HepG2 (cell line): ENCODE measurements at regions not wholly inside any gene's neighbourhood (a gene's known extent, or its start where the extent isn't known, plus 50 kb on each side); places are given as distances from the start of the nearest gene placed in this dataset.

ENCODE experiments used
- ATAC-seq: fragments of 200-7000 bp; cut with Tn5 transposase; 3 replicates; pipeline ENCODE4 v1.9.1; 2020; ENCODE audit warnings: mild to moderate bottlenecking, moderate library complexity
- BruUV-seq: library from RNA; stranded (reverse); fragments of 400-500 nt; replicated peaks from 2 replicates; lab custom pipeline; 2021; lab: Mats Ljungman, UMichigan
- CTCF ChIA-PET: fragments of 300-600 bp; formaldehyde crosslinking; extraction: SDS; loops from one replicate; lab custom pipeline; 2021; ENCODE audit warnings: low total read pairs, inconsistent platforms, low intra/inter-chr PET ratio; lab: Yijun Ruan, JAX
- POLR2A ChIA-PET: fragments of 350-600 bp; sonication (Branson Sonifier 250); formaldehyde crosslinking; loops from one replicate; lab custom pipeline; 2020; ENCODE audit warnings: antibody characterized with exemption, inconsistent platforms; lab: Yijun Ruan, JAX
- DNase-seq: peaks from one replicate; pipeline ENCODE4 v3.0.0-alpha.2; 2015; ENCODE audit warnings: low spot score
- FAIRE-seq: peaks from 3 replicates; lab custom pipeline; 2011; peaks lifted over from hg19 to GRCh38; lab: Jason Lieb, UNC
- H2AFZ ChIP-seq: one replicate; pipeline ENCODE4 v1.6.1; 2011; ENCODE audit warnings: low read length, inconsistent platforms
- H3K27ac ChIP-seq: fragments of 300-600 bp; 3 replicates; pipeline ENCODE4 v1.8.0; 2011; ENCODE audit warnings: mixed run types, mild to moderate bottlenecking, mixed read lengths, low read length, inconsistent platforms; ENCODE audit not compliant: insufficient read depth; ENCODE audit errors: extremely low read length
- H3K27me3 ChIP-seq, 2 experiments: fragments of 200-600 bp in 1 of 2; 2 replicates in 1 of 2; 3 replicates in 1 of 2; pipeline versions ENCODE4 v1.6.0 to v1.8.0; 2011; ENCODE audit warnings: low read length in 2 of 2, mild to moderate bottlenecking in 2 of 2, moderate library complexity in 2 of 2, inconsistent platforms in 1 of 2; ENCODE audit not compliant: insufficient read depth in 2 of 2, control insufficient read depth in 1 of 2
- H3K36me3 ChIP-seq, 2 experiments: fragments of 200-600 bp in 1 of 2; replicated peaks in 1 of 2; 2 replicates in 1 of 2; 3 replicates in 1 of 2; pipeline versions ENCODE4 v1.5.1 to v1.8.0; 2011; ENCODE audit warnings: low read length in 2 of 2, inconsistent platforms in 1 of 2; ENCODE audit not compliant: insufficient read depth in 2 of 2, control insufficient read depth in 1 of 2
- H3K4me1 ChIP-seq: 2 replicates; pipeline ENCODE4 v1.5.1; 2012; ENCODE audit warnings: low read length, inconsistent platforms; ENCODE audit not compliant: insufficient read depth
- H3K4me2 ChIP-seq: 2 replicates; pipeline ENCODE4 v1.6.0; 2011; ENCODE audit warnings: low read depth, low read length, inconsistent platforms
- H3K4me3 ChIP-seq, 3 experiments: fragments of 200-600 bp in 1 of 3; sonication (generic), shearing (Covaris generic) in 1 of 3; replicated peaks in 1 of 3; 2 replicates each; pipeline ENCODE4 v1.5.1; 2011 to 2016; ENCODE audit warnings: low read length in 3 of 3, inconsistent platforms in 2 of 3, low read depth in 2 of 3, mild to moderate bottlenecking in 2 of 3, control low read depth in 1 of 3, mixed read lengths in 1 of 3; ENCODE audit not compliant: insufficient read depth in 1 of 3
- H3K79me2 ChIP-seq: one replicate; pipeline ENCODE4 v1.6.1; 2011; ENCODE audit warnings: low read length, inconsistent platforms; ENCODE audit not compliant: insufficient read depth
- H3K9ac ChIP-seq: 2 replicates; pipeline ENCODE4 v1.6.0; 2011; ENCODE audit warnings: mild to moderate bottlenecking, low read depth, low read length, inconsistent platforms; ENCODE audit not compliant: insufficient read depth
- H3K9me3 ChIP-seq: 2 replicates; pipeline ENCODE4 v1.5.1; 2012; ENCODE audit warnings: mild to moderate bottlenecking, low read length
- H4K20me1 ChIP-seq: 2 replicates; pipeline ENCODE4 v1.6.0; 2011; ENCODE audit warnings: inconsistent platforms, mild to moderate bottlenecking, low read length, moderate library complexity; ENCODE audit not compliant: insufficient read depth
- AKAP8 ChIP-seq: sonication (generic); formaldehyde crosslinking; IDR thresholded peaks from 2 replicates; pipeline ENCODE4 v1.5.1; 2020; ENCODE audit warnings: mild to moderate bottlenecking, missing genetic modification reagents
- ARNT2 ChIP-seq: sonication (generic); formaldehyde crosslinking; IDR thresholded peaks from 2 replicates; pipeline ENCODE4 v1.8.0; 2022; ENCODE audit warnings: mild to moderate bottlenecking, low read depth, missing genetic modification reagents, moderate library complexity
- BCL3 ChIP-seq: sonication (generic); formaldehyde crosslinking; IDR thresholded peaks from 2 replicates; pipeline ENCODE4 v1.5.1; 2020; ENCODE audit warnings: mild to moderate bottlenecking, missing genetic modification reagents, moderate library complexity
- CCDC6 ChIP-seq: sonication (generic); formaldehyde crosslinking; IDR thresholded peaks from 2 replicates; pipeline ENCODE4 v1.8.1; 2022; ENCODE audit warnings: mild to moderate bottlenecking, missing genetic modification reagents, moderate library complexity
- KDM5A ChIP-seq: fragments of 200-600 bp; sonication (generic); IDR thresholded peaks from 2 replicates; pipeline ENCODE4 v1.7.0; 2018; ENCODE audit warnings: antibody characterized with exemption, mild to moderate bottlenecking, low read length, borderline replicate concordance
- POGK ChIP-seq: sonication (generic); formaldehyde crosslinking; conservative IDR thresholded peaks from 2 replicates; pipeline ENCODE4 v1.8.0; 2022; ENCODE audit warnings: mild to moderate bottlenecking, moderate library complexity, missing genetic modification reagents
- STAT6 ChIP-seq: sonication (generic); formaldehyde crosslinking; IDR thresholded peaks from 2 replicates; pipeline ENCODE4 v1.4.0; 2020; ENCODE audit warnings: missing genetic modification reagents, mild to moderate bottlenecking, borderline replicate concordance
- ZBTB8A ChIP-seq: sonication (generic); formaldehyde crosslinking; IDR thresholded peaks from 2 replicates; pipeline ENCODE4 v1.4.0; 2020; ENCODE audit warnings: mild to moderate bottlenecking, low read depth, missing genetic modification reagents, borderline replicate concordance
- ZKSCAN5 ChIP-seq: sonication (generic); formaldehyde crosslinking; IDR thresholded peaks from 2 replicates; pipeline ENCODE4 v1.5.1; 2020; ENCODE audit warnings: mild to moderate bottlenecking, missing genetic modification reagents
- ZNF136 ChIP-seq: sonication (generic); formaldehyde crosslinking; IDR thresholded peaks from 2 replicates; pipeline ENCODE4 v1.8.1; 2022; ENCODE audit warnings: low read depth, mild to moderate bottlenecking, moderate library complexity, missing genetic modification reagents
- ZNF253 ChIP-seq: sonication (generic); formaldehyde crosslinking; IDR thresholded peaks from 2 replicates; pipeline ENCODE4 v1.8.0; 2022; ENCODE audit warnings: mild to moderate bottlenecking, missing genetic modification reagents, borderline replicate concordance
- ZNF576 ChIP-seq: sonication (generic); formaldehyde crosslinking; IDR thresholded peaks from 2 replicates; pipeline ENCODE4 v1.4.0; 2020; ENCODE audit warnings: mild to moderate bottlenecking, missing genetic modification reagents
- ZNF605 ChIP-seq: sonication (generic); formaldehyde crosslinking; IDR thresholded peaks from 2 replicates; pipeline ENCODE4 v1.8.0; 2022; ENCODE audit warnings: mild to moderate bottlenecking, missing genetic modification reagents
- ZNF614 ChIP-seq: IDR thresholded peaks from 2 replicates; pipeline ENCODE4 v1.6.1; 2018; ENCODE audit warnings: missing biosample characterization, missing genetic modification reagents, inconsistent platforms, borderline replicate concordance
- ZNF710 ChIP-seq: sonication (generic); formaldehyde crosslinking; IDR thresholded peaks from 2 replicates; pipeline ENCODE4 v1.5.0; 2020; ENCODE audit warnings: mild to moderate bottlenecking, missing genetic modification reagents, borderline replicate concordance
- in situ Hi-C: cut with HindIII; loops from 2 replicates; pipeline ENCODE4 v1.10.0; 2017; ENCODE audit warnings: low pct_unique_long_range_greater_than_20kb; ENCODE audit not compliant: extremely low pct_ligation_motif_present
- intact Hi-C: fragments of 100-400 bp; cut with micrococcal nuclease; formaldehyde crosslinking; loops from one replicate; pipeline ENCODE4 v1.10.0; 2022; ENCODE audit not compliant: unreplicated experiment

GRCh38 chr3:110810356-110810755 is 261.3 kb upstream of the NECTIN3 start (continued):
- no peak for TF ChIP-seq BCL3
- TF ChIP-seq ZNF614 (CRISPR knock-in tag) = no peak
- TF ChIP-seq STAT6 = no peak
- TF ChIP-seq AKAP8 = no peak
- no peak for TF ChIP-seq CCDC6
- TF ChIP-seq ZNF253 (CRISPR knock-in tag) = no peak

GRCh38 chr3:110811050-110811449 is 260.6 kb upstream of the NECTIN3 start:
- in situ Hi-C loops = no loop called here
- peak; percentile 23 for DNase-seq
- intact Hi-C loops = no loop called here
- H2AFZ ChIP-seq = no peak overlapping the region
- no peak overlapping the region for H3K4me2 ChIP-seq
- no peaks in the 10 kb centered on the region for H3K36me3 ChIP-seq
- peaks cover 14% of the 10 kb centered on the region for H3K4me1 ChIP-seq
- no peak for ATAC-seq
- H3K27ac ChIP-seq = no peak overlapping the region
- no peak overlapping the region for H3K4me3 ChIP-seq
- FAIRE-seq = no peak
- BruUV-seq = no TSS peak
- no peaks in the 10 kb centered on the region for H3K27me3 ChIP-seq
- ChIA-PET POLR2A (no interaction called here), CTCF (no interaction called here)
- no peaks in the 10 kb centered on the region for H3K9me3 ChIP-seq
- H3K9ac ChIP-seq = no peak overlapping the region
- no peaks in the 10 kb centered on the region for H4K20me1 ChIP-seq
- H3K79me2 ChIP-seq = no peaks in the 10 kb centered on the region
- TF ChIP-seq AKAP8 = no peak
- no peak for TF ChIP-seq ZNF576
- TF ChIP-seq ARNT2 (CRISPR knock-in tag) = no peak
- TF ChIP-seq ZNF136 = no peak
- no peak for TF ChIP-seq ZNF605 (CRISPR knock-in tag)
- TF ChIP-seq ZNF710 (CRISPR knock-in tag) = no peak
- no peak for TF ChIP-seq ZBTB8A
- TF ChIP-seq POGK (CRISPR knock-in tag) = no peak
- no peak for TF ChIP-seq KDM5A
- no peak for TF ChIP-seq ZKSCAN5
